Pancreas (tissue), 10 donors: ENCODE measurements at regions not wholly inside any gene's neighbourhood (a gene's known extent, or its start where the extent isn't known, plus 50 kb on each side); places are given as distances from the start of the nearest gene placed in this dataset.

Experiments
- ATAC-seq, 4 donors: fragments of 200-7000 bp; cut with Tn5 transposase; one replicate each; pipeline versions ENCODE4 v1.8.0 to v1.9.1; 2020; ENCODE audit warnings: mild to moderate bottlenecking in 4 of 4, moderate library complexity in 4 of 4
- DNase-seq, 6 donors: peaks; one replicate each; pipeline ENCODE4 v3.0.0-alpha.2; 2020
- FAIRE-seq: peaks from 2 replicates; lab custom pipeline; 2012; peaks lifted over from hg19 to GRCh38; lab: Jason Lieb, UNC
- H3K27ac ChIP-seq, 4 donors: fragments of 200-600 bp; sonication (generic); 1 replicate in 3 of 4; 2 replicates in 1 of 4; pipeline versions ENCODE4 v1.5.0 to v1.8.0; 2020
- H3K27me3 ChIP-seq, 4 donors: fragments of 200-600 bp; one replicate each; pipeline ENCODE4 v1.8.0; 2021
- H3K36me3 ChIP-seq, 3 donors: fragments of 200-600 bp; sonication (generic) in 1 of 3; one replicate each; pipeline versions ENCODE4 v1.5.0 to v1.8.0; 2020 to 2021
- H3K4me1 ChIP-seq, 3 donors: fragments of 200-600 bp; one replicate each; pipeline ENCODE4 v1.8.0; 2021
- H3K4me3 ChIP-seq, 4 donors: fragments of 200-600 bp; sonication (generic) in 2 of 4; one replicate each; pipeline versions ENCODE4 v1.5.0 to v1.8.0; 2020 to 2021
- H3K9me3 ChIP-seq, 4 donors: fragments of 200-600 bp; one replicate each; pipeline ENCODE4 v1.8.0; 2021
- WGBS, 2 donors: extraction: QIAGEN DNeasy Blood & Tissue Kit; methylation state at CpG; one replicate each; pipeline ENCODE4 v1.1.7; 2013; 5-methylcytosine and 5-hydroxymethylcytosine counted together
- intact Hi-C, 3 donors: fragments of 100-400 bp; cut with DNase I; formaldehyde crosslinking; loops; one replicate each; pipeline versions ENCODE4 v1.11.1 to v1.14.2; 2022
- TF ChIP-seq, protein P1 (sequence below), 4 donors: fragments of 200-600 bp; sonication (generic) in 3 of 4; IDR thresholded peaks; one replicate each; pipeline versions ENCODE4 v1.5.0 to v1.8.0; 2021; ENCODE audit warnings: antibody characterized with exemption in 4 of 4
- donor health status: healthy with polysubstance abuse.
- donor health status: DM: no; HTN: no; CAD: no; lungs with moderate emphysema.
- donor health status: DM: no; HTN: no; CAD: no.
- donor health status: control.
- donor health status: control.
- donor health status: Bipolar disorder and iron deficiency.
- donor health status: DM: yes; HTN: yes; CAD: no.
- donor health status: DM: no; HTN: no; CAD: no.
- donor health status: DM: no; HTN: no; CAD: no.
- donor health status: DM: yes; HTN: yes; CAD: no.

DNA sequence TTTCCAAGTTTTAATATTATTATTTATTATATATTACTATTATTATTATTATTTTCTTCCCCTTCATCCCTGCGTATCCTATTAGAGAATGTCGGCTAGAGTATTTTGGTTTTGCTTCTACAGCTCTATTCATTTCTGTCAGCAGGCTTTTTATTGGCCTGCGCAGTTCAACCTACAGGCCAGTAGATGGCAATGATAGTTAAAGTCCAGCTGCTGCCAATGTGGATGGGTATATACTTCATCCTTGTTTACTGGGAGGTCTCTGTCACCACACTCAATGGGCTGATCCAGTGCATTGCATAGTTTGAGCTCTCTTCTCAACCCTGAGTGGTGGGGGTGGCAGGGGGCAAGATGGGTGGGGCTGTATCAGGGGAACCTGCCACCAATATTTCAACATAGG, 799.8 kb downstream of the NSUN3 start:
- Histone ChIP-seq H3K9me3 (no peaks in the 10 kb centered on the region), H3K27me3 (no peaks in the 10 kb centered on the region), H3K27ac (no peak overlapping the region), H3K4me3 (no peak overlapping the region), H3K4me1 (no peaks in the 10 kb centered on the region), H3K36me3 (no peaks in the 10 kb centered on the region)
- no peak for FAIRE-seq
- ATAC-seq = peak in 1 of 4 donors; percentile 61
- intact Hi-C loops = no loop called here
- 58% methylated on average over 3 of the region's 3 CpGs for WGBS, 2 donors
- DNase-seq = peak in 1 of 6 donors; percentile 10
- TF ChIP-seq, protein P1, sequence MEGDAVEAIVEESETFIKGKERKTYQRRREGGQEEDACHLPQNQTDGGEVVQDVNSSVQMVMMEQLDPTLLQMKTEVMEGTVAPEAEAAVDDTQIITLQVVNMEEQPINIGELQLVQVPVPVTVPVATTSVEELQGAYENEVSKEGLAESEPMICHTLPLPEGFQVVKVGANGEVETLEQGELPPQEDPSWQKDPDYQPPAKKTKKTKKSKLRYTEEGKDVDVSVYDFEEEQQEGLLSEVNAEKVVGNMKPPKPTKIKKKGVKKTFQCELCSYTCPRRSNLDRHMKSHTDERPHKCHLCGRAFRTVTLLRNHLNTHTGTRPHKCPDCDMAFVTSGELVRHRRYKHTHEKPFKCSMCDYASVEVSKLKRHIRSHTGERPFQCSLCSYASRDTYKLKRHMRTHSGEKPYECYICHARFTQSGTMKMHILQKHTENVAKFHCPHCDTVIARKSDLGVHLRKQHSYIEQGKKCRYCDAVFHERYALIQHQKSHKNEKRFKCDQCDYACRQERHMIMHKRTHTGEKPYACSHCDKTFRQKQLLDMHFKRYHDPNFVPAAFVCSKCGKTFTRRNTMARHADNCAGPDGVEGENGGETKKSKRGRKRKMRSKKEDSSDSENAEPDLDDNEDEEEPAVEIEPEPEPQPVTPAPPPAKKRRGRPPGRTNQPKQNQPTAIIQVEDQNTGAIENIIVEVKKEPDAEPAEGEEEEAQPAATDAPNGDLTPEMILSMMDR (IDR thresholded peaks at IDR 0.05) = peak in 1 of 4 donors; percentile 18

DNA sequence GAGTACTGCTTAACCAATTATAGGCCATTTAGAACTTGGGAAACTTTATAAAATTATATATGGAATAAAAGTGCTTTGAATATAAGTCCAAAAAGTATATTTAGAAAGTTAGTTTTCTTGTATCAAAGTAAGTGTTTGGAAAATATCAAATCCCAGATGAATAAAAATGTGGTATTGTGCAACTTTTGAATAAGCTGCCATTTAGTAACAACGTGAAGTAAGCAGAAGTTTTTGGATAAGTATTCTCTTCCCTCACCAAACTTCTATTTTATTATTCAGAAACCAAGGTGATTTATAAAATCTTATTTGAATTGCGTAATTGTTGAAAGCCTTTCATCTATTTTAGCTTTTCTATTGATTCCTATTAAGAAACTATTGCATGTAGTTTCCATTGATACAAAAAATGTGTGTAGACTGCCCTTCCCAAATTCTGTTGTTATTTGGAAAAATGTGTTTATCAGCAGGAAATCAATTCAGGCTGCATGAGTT, 806.2 kb downstream of the NSUN3 start:
- no peak for ATAC-seq
- WGBS, 2 donors = 47 to 55% methylated on average over 2 of the region's 2 CpGs

DNA sequence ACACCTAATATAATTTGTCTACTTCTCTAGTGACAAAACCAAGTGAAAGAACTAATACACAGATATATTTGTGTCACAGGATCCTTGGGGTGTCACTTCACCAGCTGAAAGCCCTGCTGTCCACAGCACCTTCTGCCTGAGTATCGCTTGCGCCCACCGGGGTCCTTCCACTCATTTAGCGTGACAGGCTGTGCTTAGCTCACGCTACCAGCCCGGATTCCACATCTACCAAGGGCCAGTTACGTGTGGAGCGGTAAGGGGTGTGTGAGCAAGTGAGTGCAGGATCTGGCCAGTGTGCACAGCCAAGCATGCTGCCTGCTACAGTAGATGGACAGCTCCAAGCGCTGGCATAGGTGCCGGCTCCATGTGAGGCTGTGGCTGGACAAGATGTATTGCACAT, 810.9 kb downstream of the NSUN3 start:
- no peak overlapping the region for H3K27ac ChIP-seq
- FAIRE-seq (no peak), DNase-seq (peak in 1 of 6 donors; percentile 27), ATAC-seq (no peak)
- TF ChIP-seq, protein P1 (IDR thresholded peaks at IDR 0.05) = no peak
- no peaks in the 10 kb centered on the region for H3K4me1 ChIP-seq
- 93 to 98% methylated on average over 10 of the region's 10 CpGs for WGBS, 2 donors
- H3K27me3 ChIP-seq = no peaks in the 10 kb centered on the region
- no peak overlapping the region for H3K4me3 ChIP-seq
- peaks cover 0 to 3% (median 0%) of the 10 kb centered on the region in 4 donors for H3K9me3 ChIP-seq
- intact Hi-C loops = no loop called here
- H3K36me3 ChIP-seq = no peaks in the 10 kb centered on the region

More for the DNA sequence above, 806.2 kb downstream of the NSUN3 start:
- H3K4me3 ChIP-seq = no peak overlapping the region
- DNase-seq = no peak
- peaks cover 0 to 3% (median 0%) of the 10 kb centered on the region in 4 donors for H3K9me3 ChIP-seq
- intact Hi-C loops = no loop called here
- FAIRE-seq = no peak
- no peaks in the 10 kb centered on the region for H3K36me3 ChIP-seq
- no peaks in the 10 kb centered on the region for H3K4me1 ChIP-seq
- no peaks in the 10 kb centered on the region for H3K27me3 ChIP-seq
- H3K27ac ChIP-seq = no peak overlapping the region
- TF ChIP-seq, protein P1 (IDR thresholded peaks at IDR 0.05) = no peak

DNA sequence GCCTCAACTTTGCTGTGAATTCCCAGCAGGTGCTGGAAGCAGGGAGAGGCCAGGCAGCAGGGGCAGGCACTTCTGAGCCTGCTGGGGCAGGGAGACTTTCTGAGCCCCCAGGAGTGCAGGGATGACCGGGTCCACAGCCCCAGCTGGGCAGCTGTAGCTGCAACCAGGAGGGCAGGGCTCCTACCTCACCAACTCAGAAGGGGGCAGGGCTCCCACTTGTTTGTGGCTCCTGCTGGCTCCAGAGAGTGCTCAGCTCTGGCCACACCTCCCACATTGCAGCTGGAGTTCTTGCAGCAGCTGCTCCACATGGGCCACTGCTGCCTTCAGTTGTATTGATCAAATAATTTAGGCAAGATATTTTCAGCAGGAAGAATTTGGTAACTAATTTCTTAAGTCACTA, 812.3 kb downstream of the NSUN3 start:
- DNase-seq (peak in 1 of 6 donors; percentile 32), ATAC-seq (no peak), FAIRE-seq (no peak)
- Histone ChIP-seq H3K4me1 (no peaks in the 10 kb centered on the region), H3K27ac (no peak overlapping the region), H3K4me3 (no peak overlapping the region), H3K36me3 (no peaks in the 10 kb centered on the region), H3K9me3 (no peaks in the 10 kb centered on the region), H3K27me3 (no peaks in the 10 kb centered on the region)
- WGBS, 2 donors = 73 to 78% methylated on average over 1 of the region's 1 CpG
- intact Hi-C loops = no loop called here
- TF ChIP-seq, protein P1 (IDR thresholded peaks at IDR 0.05) = no peak

DNA sequence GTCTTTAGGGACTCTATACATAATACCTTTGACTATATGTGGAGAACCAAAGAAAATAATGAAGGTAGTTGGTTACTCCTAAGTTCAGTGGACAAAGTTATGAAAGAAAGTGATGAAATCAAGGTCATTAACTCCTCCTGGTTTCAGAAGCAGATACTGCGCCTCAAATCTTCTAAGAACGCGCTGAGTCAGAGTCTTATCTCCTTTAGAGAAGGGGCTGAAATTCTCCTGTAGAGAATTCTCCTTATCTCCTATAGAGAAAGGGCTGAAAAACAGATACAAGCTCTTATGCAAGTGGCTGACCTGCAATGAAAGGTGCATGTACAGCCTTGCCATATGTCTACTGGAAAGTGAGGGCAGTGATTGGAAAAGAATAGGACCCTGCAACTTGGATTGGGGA, 824.2 kb downstream of the NSUN3 start:
- ATAC-seq (no peak), FAIRE-seq (no peak), DNase-seq (no peak)
- Histone ChIP-seq H3K4me1 (no peaks in the 10 kb centered on the region), H3K9me3 (no peaks in the 10 kb centered on the region), H3K27ac (no peak overlapping the region), H3K27me3 (no peaks in the 10 kb centered on the region), H3K36me3 (no peaks in the 10 kb centered on the region), H3K4me3 (no peak overlapping the region)
- 54% methylated on average over 3 of the region's 3 CpGs for WGBS, 2 donors
- intact Hi-C loops = no loop called here
- TF ChIP-seq, protein P1 (IDR thresholded peaks at IDR 0.05) = no peak
